Kidney glomerular epithelial cell (primary cell): ENCODE measurements at regions not wholly inside any gene's neighbourhood (a gene's known extent, or its start where the extent isn't known, plus 50 kb on each side); places are given as distances from the start of the nearest gene placed in this dataset.
"Not testable (repeated sequence)": the region's sequence is repeated elsewhere in the genome, so short reads cannot be mapped to it uniquely, and the experiment has no call there.

Experiments used
- DNase-seq: peaks from one replicate; lab custom pipeline; 2025; lab: John Stamatoyannopoulos, UW

DNA sequence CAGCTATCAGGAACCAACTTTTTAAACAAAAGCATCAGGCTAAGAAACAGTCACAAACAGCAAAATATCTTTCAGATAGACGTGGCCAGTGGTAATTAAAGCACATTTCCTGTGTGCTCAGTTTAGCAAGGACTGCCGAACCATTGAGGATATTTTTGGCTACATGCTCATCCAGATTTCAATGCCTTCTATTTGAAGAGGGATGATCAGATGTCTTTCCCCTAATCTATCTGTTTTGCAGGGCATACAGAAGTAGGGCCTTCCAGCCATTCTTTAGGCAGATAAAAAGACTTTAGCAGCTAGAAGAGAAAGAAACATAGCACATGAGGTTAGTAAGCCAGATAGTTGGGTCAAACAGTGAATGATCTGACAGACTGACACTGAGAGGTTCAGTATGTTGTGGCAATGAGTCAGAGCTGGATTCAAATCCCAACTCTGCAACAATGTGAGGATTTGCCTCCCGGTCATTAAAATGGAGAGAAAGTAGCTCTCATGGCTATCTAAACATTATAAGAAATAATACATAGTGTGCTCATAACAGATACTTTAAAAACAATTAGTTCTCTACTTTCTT lies 100.0 kb upstream of the PRKG2 start:
- peak; percentile 86 for DNase-seq

DNA sequence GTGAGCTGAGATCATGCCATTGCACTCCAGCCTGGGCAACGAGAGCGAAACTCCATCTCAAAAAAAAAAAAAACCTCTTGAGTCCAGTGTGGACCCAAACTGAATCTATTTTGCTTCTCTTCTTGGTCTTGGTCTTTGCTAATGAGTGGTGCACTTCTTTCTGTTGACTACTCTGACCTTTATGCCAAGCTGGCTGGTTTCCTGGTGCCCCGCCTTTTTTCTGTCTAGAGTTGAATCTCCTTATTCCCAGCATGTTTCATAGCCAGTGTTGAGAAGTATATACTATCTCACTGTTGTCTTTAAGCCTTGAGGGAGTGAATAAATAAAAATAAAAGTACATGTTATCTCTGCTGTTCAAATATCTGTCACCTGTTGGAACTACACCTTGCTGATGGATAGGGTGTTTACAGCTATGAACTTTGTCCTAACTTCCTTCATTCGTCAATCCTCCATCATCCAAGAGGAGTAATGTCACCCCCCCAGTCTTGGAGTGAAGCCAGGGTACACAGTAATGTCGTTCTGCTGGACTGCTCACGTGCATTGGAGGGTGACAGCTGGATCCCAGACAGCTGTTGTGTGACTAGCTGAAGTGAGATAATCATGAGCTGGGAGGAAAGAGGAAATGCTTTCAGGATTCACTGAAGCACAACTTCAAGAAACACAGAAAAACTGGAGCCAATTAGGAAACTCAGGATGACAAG lies 99.3 kb upstream of the PRKG2 start:
- DNase-seq: peak; percentile 99

DNA sequence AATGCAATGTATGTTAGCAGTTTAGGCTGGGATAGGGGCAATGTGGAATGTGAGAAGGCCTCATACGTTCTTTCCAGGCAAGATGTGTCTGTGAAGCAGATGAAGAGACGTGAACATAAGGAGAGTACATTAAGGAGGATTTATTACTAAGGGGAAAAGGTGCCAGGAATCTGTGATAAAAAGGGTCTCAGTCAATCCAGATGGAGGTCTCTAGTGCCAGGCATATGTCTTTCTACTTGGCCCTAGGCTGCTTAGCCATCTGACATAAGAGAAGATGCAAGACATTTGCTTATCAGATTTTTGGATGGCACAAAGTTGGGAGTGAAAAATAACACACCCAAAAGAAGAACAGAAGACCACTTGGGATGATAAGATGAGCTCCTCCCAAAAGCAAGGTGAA lies 93.0 kb upstream of the PRKG2 start:
- DNase-seq: no peak

DNA sequence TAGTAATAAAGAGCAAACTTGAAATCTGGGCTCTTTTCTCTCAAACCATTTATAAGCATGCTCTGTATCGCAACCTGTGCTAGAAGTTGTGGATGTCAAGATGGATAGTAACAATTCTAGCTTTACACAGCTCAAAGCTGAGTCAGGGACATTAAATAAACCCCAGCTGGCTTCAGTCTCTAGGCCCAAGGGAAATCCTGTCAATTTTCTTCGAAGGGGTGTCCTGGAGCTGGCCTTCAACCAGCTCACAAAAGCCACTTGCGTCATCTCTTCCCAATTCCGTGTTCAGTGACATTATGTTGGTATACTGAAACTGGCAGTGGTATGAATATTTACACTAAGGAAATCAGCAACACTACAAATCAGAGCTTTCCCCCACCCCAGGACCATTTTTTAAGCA lies 89.8 kb upstream of the PRKG2 start:
- DNase-seq: no peak

DNA sequence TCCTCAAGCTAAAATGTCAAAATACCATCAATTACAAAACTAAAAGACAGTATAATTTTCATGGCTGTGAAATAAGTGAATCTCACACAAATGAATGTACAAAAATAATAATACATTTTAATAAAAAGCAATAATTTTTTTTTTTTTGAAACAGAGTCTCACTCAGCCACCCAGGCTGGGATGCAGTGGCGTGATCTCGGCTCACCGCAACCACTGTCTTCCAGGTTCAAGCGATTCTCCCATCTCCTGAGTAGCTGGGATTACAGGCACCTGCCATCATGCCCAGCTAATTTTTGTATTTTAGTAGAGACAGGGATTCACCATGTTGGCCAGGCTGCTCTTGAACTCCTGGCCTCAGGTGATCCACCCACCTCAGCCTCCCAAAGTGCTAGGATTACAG lies 85.3 kb upstream of the PRKG2 start:
- DNase-seq: not testable (repeated sequence)

DNA sequence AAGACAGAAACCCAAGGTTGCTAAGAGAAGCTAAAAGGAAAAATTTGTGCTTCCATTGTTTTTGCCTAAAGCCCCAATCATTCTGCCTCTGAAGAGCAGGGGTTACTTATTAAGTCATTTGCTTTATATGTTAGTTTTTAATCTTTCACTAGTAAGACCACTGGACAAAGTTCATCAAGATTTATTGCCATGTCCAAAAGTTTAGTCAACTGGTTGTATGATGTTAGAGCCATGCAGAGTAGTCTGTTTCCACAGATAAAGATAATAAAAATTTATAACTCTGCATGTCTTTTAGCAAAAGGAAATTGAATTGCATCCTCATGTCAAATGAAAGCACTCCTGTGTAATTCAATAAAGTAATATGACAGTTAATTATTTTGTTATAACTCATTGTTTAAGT lies 75.8 kb upstream of the PRKG2 start:
- DNase-seq: no peak

DNA sequence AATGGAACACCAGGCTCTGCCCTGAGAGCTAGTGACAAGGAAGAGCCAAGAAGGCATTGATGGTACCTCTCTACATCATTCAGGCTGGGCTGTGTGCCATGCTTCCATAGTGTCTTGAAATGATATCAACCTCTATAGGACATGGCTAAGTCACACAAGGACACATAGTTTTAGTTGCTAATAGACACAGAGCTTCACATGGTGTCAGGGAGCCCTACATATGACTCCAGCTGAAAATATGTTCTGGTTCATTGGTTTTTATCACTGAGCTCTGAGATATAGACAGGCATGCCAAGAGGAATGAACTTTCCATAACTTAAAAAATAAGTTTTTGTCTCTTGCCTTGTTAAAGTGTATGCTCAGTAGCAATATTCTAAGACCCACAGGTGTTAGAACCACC lies 72.1 kb upstream of the PRKG2 start:
- peak; percentile 13 for DNase-seq

DNA sequence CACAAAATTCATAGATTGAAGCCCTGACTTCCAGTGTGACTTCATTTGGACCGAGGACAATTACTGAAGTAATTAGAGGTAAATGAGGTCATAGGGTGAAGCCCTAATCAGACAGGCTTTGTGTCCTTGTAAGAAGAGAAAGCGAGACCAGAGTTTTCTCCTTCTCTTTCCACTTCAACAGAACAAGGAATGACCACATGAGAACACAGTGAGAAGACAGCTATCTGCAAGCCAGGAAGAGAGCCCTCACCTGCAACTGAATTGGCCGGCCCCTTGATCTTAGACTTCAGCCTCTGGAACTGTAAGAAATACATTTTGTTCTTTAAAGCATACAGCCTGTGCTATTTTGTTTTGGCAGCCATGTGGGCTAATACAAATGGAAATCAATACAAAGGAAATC lies 67.1 kb upstream of the PRKG2 start:
- DNase-seq: no peak

DNA sequence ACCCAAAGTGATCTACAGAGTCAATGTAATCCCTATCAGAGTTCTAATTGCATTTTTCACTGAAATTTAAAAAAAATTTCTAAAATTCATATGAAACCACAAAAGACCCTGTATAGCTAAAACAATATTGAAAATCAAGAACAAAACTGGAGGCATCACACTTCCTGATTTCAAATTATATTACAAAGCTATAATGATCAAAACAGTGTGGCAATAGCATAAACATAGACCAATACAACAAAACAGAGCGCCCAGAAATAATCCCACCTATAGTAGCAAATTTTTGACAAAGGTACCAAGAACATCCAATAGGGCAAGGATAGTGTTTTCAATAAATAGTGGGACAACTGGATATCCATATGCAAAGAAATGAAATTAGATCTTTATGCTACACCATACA lies 59.4 kb upstream of the PRKG2 start:
- no peak for DNase-seq

DNA sequence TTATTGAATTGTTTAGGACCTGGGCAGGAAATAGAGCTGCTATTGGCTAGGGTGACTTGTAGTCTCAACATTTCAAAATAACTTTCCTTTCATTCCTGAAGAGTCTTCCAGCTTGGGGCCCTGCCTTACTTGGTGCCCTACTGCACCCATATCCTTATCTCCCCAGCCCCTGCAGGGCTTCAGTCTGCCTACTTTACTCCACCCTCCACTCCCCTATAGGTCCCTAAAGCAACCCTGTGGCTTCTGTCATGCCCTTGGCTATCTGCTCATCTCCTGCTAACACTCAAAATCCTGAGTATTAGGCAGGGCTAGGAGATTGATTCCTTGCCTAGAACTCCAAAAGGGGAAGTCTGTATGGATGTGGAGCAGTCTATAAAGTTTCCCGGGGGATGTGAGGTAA lies 57.6 kb upstream of the PRKG2 start:
- DNase-seq: no peak
